SH-SY5Y (cell line): ENCODE measurements at regions not wholly inside any gene's neighbourhood (a gene's known extent, or its start where the extent isn't known, plus 50 kb on each side); places are given as distances from the start of the nearest gene placed in this dataset.

Source experiments
- GATA2 ChIP-seq: IDR thresholded peaks from 2 replicates; pipeline ENCODE4 v1.6.1; 2011; ENCODE audit warnings: mild to moderate bottlenecking, low read depth, low read length
- GATA3 ChIP-seq: IDR thresholded peaks from 2 replicates; pipeline ENCODE4 v1.6.1; 2011; ENCODE audit warnings: low read depth, mild to moderate bottlenecking, low read length, moderate library complexity

DNA sequence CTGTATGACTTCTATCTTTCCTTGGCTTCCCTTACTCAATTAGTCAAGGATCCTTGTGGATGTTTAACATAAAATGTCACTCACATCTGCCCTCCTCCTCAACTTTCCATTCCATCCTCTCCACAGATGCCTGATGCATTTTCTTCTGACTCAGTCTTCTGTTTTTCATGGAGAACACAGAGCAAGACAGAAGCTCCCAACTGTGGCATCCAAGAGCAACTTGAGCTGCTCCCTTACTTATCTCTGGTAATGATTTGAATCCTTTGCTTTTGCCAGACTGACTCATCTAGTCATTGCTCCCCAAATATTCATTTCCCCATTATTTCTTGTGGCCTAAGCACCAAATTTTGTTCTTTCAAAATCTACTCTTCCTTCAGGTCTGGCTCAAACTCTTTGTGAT, 120.6 kb downstream of the LYPLAL1 start:
- TF ChIP-seq GATA3 (no peak), GATA2 (no peak)
